SK-N-SH treated with all-trans-retinoic acid at 6 μM for 48 hours (cell line): ENCODE measurements at regions not wholly inside any gene's neighbourhood (a gene's known extent, or its start where the extent isn't known, plus 50 kb on each side); places are given as distances from the start of the nearest gene placed in this dataset.

Source experiments
- ATAC-seq: fragments of 200-7000 bp; cut with Tn5 transposase; 3 replicates; pipeline ENCODE4 v1.9.1; 2020; ENCODE audit warnings: mild to moderate bottlenecking, moderate library complexity
- ARNTL ChIP-seq: fragments of 450-650 bp; formaldehyde crosslinking; IDR thresholded peaks from 2 replicates; pipeline ENCODE4 v1.5.0; 2020; ENCODE audit warnings: low read depth, mild to moderate bottlenecking, moderate library complexity, borderline replicate concordance
- BACH2 ChIP-seq: fragments of 250-450 bp; sonication (Bioruptor Pico); IDR thresholded peaks from 2 replicates; pipeline ENCODE4 v1.9.0; 2021; ENCODE audit warnings: mild to moderate bottlenecking, borderline replicate concordance
- CSDC2 ChIP-seq: fragments of 250-450 bp; sonication (Bioruptor Pico); IDR thresholded peaks from 2 replicates; pipeline ENCODE4 v1.5.0; 2020; ENCODE audit warnings: mild to moderate bottlenecking, moderate library complexity
- ESRRG ChIP-seq: fragments of 250-450 bp; sonication (Bioruptor Pico); IDR thresholded peaks from 2 replicates; pipeline ENCODE4 v1.6.1; 2021; ENCODE audit warnings: mild to moderate bottlenecking
- GLIS3 ChIP-seq: fragments of 250-450 bp; sonication (Bioruptor Pico); IDR thresholded peaks from 2 replicates; pipeline ENCODE4 v1.5.0; 2020; ENCODE audit warnings: mild to moderate bottlenecking, moderate library complexity
- ISL1 ChIP-seq: fragments of 250-450 bp; sonication (Bioruptor Pico); IDR thresholded peaks from 2 replicates; pipeline ENCODE4 v2.1.2; 2022; ENCODE audit warnings: mild to moderate bottlenecking, moderate library complexity
- OSR1 ChIP-seq: fragments of 250-450 bp; sonication (Bioruptor Pico); IDR thresholded peaks from 2 replicates; pipeline ENCODE4 v1.8.0; 2022; ENCODE audit warnings: moderate library complexity, mild to moderate bottlenecking, inconsistent platforms
- PPARA ChIP-seq: fragments of 250-450 bp; sonication (Bioruptor Pico); IDR thresholded peaks from 2 replicates; pipeline ENCODE4 v1.5.0; 2020; ENCODE audit warnings: mild to moderate bottlenecking, borderline replicate concordance
- RARB ChIP-seq: fragments of 250-450 bp; sonication (Bioruptor Pico); IDR thresholded peaks from 2 replicates; pipeline ENCODE4 v1.8.0; 2021; ENCODE audit warnings: mild to moderate bottlenecking, moderate library complexity
- SNAI2 ChIP-seq: fragments of 250-450 bp; sonication (Bioruptor Pico); IDR thresholded peaks from 2 replicates; pipeline ENCODE4 v1.5.0; 2020; ENCODE audit warnings: mild to moderate bottlenecking, moderate library complexity
- TCF4 ChIP-seq: fragments of 250-450 bp; sonication (Bioruptor Pico); IDR thresholded peaks from 2 replicates; pipeline ENCODE4 v1.8.0; 2021; ENCODE audit warnings: mild to moderate bottlenecking, moderate library complexity, borderline replicate concordance
- TOX ChIP-seq: fragments of 250-450 bp; sonication (Bioruptor Pico); IDR thresholded peaks from 2 replicates; pipeline ENCODE4 v1.8.0; 2021; ENCODE audit warnings: mild to moderate bottlenecking, moderate library complexity, borderline replicate concordance
- ZC3H10 ChIP-seq: fragments of 250-450 bp; sonication (Bioruptor Pico); IDR thresholded peaks from 2 replicates; pipeline ENCODE4 v1.5.1; 2021; ENCODE audit warnings: mild to moderate bottlenecking, moderate library complexity
- ZFP3 ChIP-seq: fragments of 250-450 bp; sonication (Bioruptor Pico); IDR thresholded peaks from 2 replicates; pipeline ENCODE4 v1.5.0; 2020; ENCODE audit warnings: mild to moderate bottlenecking, moderate library complexity
- ZFP30 ChIP-seq: fragments of 450-650 bp; formaldehyde crosslinking; IDR thresholded peaks from 2 replicates; pipeline ENCODE4 v1.5.0; 2022; ENCODE audit warnings: mild to moderate bottlenecking, moderate library complexity
- ZNF565 ChIP-seq: fragments of 450-650 bp; formaldehyde crosslinking; conservative IDR thresholded peaks from 2 replicates; pipeline ENCODE4 v1.5.0; 2020; ENCODE audit warnings: low read depth, mild to moderate bottlenecking, moderate library complexity
- ZNF70 ChIP-seq: fragments of 450-650 bp; formaldehyde crosslinking; IDR thresholded peaks from 2 replicates; pipeline ENCODE4 v1.5.0; 2020; ENCODE audit warnings: mild to moderate bottlenecking, moderate library complexity
- ZNF8 ChIP-seq: fragments of 450-650 bp; formaldehyde crosslinking; IDR thresholded peaks from 2 replicates; pipeline ENCODE4 v1.5.0; 2020; ENCODE audit warnings: mild to moderate bottlenecking, moderate library complexity
- TF ChIP-seq, protein P1 (sequence below): fragments of 250-450 bp; sonication (Bioruptor Pico); IDR thresholded peaks from 2 replicates; pipeline ENCODE4 v1.5.1; 2020; ENCODE audit warnings: low read depth, mild to moderate bottlenecking, moderate library complexity
- TF ChIP-seq, protein P2 (sequence below): fragments of 250-450 bp; sonication (Bioruptor Pico); IDR thresholded peaks from 2 replicates; pipeline ENCODE4 v1.8.0; 2021; ENCODE audit warnings: low read depth, mild to moderate bottlenecking, moderate library complexity, borderline replicate concordance
- TF ChIP-seq, protein P3 (sequence below): fragments of 250-450 bp; sonication (Bioruptor Pico); IDR thresholded peaks from 2 replicates; pipeline ENCODE4 v1.5.0; 2020; ENCODE audit warnings: mild to moderate bottlenecking, moderate library complexity
- TF ChIP-seq, protein P4 (sequence below): fragments of 250-450 bp; sonication (Bioruptor Pico); IDR thresholded peaks from 2 replicates; pipeline ENCODE4 v1.5.1; 2021; ENCODE audit warnings: mild to moderate bottlenecking, moderate library complexity
- TF ChIP-seq, protein P5 (sequence below): fragments of 250-450 bp; sonication (Bioruptor Pico); IDR thresholded peaks from 2 replicates; pipeline ENCODE4 v1.8.0; 2020; ENCODE audit warnings: mild to moderate bottlenecking, moderate library complexity, borderline replicate concordance

DNA sequence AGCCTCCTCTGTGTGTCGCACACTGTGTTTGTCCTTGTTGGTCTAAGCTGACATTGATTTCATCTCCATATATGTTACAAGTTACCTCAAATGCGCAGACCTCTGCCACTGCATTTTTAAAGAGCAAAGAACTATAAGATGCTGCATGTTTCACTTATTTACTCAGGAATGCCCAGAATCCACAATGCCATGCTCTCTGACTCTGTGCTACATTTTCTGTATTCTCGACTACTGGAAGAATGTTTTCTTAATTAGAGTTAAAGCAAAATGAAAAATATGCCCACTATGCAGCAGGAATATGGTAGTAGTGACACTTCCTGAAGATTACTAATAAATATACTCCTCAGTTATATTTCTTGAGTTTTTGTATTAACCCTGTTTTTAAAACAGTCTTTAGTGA lies 296.4 kb downstream of the HACE1 start:
- TF ChIP-seq, protein P1, sequence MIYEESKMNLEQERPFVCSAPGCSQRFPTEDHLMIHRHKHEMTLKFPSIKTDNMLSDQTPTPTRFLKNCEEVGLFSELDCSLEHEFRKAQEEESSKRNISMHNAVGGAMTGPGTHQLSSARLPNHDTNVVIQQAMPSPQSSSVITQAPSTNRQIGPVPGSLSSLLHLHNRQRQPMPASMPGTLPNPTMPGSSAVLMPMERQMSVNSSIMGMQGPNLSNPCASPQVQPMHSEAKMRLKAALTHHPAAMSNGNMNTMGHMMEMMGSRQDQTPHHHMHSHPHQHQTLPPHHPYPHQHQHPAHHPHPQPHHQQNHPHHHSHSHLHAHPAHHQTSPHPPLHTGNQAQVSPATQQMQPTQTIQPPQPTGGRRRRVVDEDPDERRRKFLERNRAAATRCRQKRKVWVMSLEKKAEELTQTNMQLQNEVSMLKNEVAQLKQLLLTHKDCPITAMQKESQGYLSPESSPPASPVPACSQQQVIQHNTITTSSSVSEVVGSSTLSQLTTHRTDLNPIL = no peak
- TF ChIP-seq ZNF565 (CRISPR knock-in tag) (no peak), TOX (CRISPR knock-in tag) (no peak), GLIS3 (CRISPR knock-in tag) (no peak), ZNF70 (no peak), ZFP30 (CRISPR knock-in tag) (no peak), SNAI2 (no peak), RARB (CRISPR knock-in tag) (no peak), BACH2 (CRISPR knock-in tag) (no peak), ESRRG (CRISPR knock-in tag) (no peak), ARNTL (CRISPR knock-in tag) (no peak), ZFP3 (CRISPR knock-in tag) (no peak), OSR1 (no peak), ISL1 (CRISPR knock-in tag) (no peak), PPARA (CRISPR knock-in tag) (no peak), ZNF8 (CRISPR knock-in tag) (no peak)
- TF ChIP-seq, protein P2, sequence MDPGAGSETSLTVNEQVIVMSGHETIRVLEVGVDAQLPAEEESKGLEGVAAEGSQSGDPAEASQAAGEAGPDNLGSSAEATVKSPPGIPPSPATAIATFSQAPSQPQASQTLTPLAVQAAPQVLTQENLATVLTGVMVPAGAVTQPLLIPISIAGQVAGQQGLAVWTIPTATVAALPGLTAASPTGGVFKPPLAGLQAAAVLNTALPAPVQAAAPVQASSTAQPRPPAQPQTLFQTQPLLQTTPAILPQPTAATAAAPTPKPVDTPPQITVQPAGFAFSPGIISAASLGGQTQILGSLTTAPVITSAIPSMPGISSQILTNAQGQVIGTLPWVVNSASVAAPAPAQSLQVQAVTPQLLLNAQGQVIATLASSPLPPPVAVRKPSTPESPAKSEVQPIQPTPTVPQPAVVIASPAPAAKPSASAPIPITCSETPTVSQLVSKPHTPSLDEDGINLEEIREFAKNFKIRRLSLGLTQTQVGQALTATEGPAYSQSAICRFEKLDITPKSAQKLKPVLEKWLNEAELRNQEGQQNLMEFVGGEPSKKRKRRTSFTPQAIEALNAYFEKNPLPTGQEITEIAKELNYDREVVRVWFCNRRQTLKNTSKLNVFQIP (CRISPR knock-in tag) = no peak
- TF ChIP-seq, protein P3, sequence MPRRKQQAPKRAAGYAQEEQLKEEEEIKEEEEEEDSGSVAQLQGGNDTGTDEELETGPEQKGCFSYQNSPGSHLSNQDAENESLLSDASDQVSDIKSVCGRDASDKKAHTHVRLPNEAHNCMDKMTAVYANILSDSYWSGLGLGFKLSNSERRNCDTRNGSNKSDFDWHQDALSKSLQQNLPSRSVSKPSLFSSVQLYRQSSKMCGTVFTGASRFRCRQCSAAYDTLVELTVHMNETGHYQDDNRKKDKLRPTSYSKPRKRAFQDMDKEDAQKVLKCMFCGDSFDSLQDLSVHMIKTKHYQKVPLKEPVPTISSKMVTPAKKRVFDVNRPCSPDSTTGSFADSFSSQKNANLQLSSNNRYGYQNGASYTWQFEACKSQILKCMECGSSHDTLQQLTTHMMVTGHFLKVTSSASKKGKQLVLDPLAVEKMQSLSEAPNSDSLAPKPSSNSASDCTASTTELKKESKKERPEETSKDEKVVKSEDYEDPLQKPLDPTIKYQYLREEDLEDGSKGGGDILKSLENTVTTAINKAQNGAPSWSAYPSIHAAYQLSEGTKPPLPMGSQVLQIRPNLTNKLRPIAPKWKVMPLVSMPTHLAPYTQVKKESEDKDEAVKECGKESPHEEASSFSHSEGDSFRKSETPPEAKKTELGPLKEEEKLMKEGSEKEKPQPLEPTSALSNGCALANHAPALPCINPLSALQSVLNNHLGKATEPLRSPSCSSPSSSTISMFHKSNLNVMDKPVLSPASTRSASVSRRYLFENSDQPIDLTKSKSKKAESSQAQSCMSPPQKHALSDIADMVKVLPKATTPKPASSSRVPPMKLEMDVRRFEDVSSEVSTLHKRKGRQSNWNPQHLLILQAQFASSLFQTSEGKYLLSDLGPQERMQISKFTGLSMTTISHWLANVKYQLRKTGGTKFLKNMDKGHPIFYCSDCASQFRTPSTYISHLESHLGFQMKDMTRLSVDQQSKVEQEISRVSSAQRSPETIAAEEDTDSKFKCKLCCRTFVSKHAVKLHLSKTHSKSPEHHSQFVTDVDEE (CRISPR knock-in tag) = no peak
- TF ChIP-seq, protein P4, sequence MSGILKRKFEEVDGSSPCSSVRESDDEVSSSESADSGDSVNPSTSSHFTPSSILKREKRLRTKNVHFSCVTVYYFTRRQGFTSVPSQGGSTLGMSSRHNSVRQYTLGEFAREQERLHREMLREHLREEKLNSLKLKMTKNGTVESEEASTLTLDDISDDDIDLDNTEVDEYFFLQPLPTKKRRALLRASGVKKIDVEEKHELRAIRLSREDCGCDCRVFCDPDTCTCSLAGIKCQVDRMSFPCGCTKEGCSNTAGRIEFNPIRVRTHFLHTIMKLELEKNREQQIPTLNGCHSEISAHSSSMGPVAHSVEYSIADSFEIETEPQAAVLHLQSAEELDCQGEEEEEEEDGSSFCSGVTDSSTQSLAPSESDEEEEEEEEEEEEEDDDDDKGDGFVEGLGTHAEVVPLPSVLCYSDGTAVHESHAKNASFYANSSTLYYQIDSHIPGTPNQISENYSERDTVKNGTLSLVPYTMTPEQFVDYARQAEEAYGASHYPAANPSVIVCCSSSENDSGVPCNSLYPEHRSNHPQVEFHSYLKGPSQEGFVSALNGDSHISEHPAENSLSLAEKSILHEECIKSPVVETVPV = no peak
- TF ChIP-seq, protein P5, sequence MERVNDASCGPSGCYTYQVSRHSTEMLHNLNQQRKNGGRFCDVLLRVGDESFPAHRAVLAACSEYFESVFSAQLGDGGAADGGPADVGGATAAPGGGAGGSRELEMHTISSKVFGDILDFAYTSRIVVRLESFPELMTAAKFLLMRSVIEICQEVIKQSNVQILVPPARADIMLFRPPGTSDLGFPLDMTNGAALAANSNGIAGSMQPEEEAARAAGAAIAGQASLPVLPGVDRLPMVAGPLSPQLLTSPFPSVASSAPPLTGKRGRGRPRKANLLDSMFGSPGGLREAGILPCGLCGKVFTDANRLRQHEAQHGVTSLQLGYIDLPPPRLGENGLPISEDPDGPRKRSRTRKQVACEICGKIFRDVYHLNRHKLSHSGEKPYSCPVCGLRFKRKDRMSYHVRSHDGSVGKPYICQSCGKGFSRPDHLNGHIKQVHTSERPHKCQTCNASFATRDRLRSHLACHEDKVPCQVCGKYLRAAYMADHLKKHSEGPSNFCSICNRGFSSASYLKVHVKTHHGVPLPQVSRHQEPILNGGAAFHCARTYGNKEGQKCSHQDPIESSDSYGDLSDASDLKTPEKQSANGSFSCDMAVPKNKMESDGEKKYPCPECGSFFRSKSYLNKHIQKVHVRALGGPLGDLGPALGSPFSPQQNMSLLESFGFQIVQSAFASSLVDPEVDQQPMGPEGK (CRISPR knock-in tag) = no peak
- no peak for ATAC-seq

DNA sequence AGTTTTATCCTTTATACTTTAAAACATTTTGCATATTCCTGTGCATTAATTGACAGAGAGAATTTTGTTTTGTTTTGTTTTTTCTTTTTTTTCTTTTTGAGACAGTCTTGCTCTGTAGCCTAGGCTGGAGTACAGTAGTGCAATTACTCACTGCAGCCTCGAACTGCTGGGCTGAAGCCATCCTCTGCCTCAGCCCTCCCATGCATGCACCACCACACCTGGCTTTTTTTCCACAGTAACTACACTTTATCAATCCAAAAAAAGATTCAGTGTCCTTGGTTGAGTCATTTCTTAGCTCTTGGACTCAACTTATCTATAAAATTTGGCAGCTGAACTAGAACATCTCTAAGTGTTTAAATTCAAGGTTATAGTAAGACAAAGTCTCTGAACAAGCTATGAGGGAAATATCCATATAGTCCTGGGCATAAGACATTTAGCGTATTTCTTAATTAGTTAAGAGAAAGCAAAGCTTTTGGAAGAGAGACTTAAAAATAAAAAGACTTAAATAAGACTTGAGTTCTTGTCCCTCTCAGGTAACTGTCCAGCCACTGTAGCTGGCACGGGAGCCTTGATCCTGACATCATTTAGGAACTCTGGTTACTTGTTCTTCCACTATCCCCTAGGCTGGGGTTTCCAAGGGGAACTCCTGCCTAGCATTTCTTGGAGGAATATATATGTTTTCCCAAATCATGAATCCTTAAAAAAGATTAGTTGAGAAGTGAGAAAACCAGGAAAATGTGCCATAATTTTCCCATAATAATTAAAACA lies 300.1 kb downstream of the HACE1 start:
- no peak for TF ChIP-seq ARNTL (CRISPR knock-in tag)
- no peak for TF ChIP-seq ZFP3 (CRISPR knock-in tag)
- no peak for TF ChIP-seq ISL1 (CRISPR knock-in tag)
- no peak for TF ChIP-seq TCF4
- no peak for TF ChIP-seq TOX (CRISPR knock-in tag)
- TF ChIP-seq CSDC2 (CRISPR knock-in tag) = no peak
- no peak for TF ChIP-seq RARB (CRISPR knock-in tag)
- no peak for TF ChIP-seq SNAI2
- TF ChIP-seq, protein P2 (CRISPR knock-in tag) = no peak
- TF ChIP-seq ZFP30 (CRISPR knock-in tag) = no peak
- no peak for TF ChIP-seq ZNF565 (CRISPR knock-in tag)
- no peak for TF ChIP-seq PPARA (CRISPR knock-in tag)
- TF ChIP-seq, protein P4 = no peak
- no peak for TF ChIP-seq ZC3H10 (CRISPR knock-in tag)
- ATAC-seq = no peak
